Left renal pelvis (tissue), 4 donors: ENCODE measurements at regions not wholly inside any gene's neighbourhood (a gene's known extent, or its start where the extent isn't known, plus 50 kb on each side); places are given as distances from the start of the nearest gene placed in this dataset.
"Not testable (repeated sequence)": the region's sequence is repeated elsewhere in the genome, so short reads cannot be mapped to it uniquely, and the experiment has no call there.

Source experiments
- DNase-seq, 4 donors: peaks; one replicate each; pipeline ENCODE4 v3.0.0-alpha.2; 2013; ENCODE audit warnings: low read depth in 4 of 4, low spot score in 3 of 4

- no peak for DNase-seq
Measured at GRCh38 chr7:55261386-55261770, 103.8 kb upstream of the LANCL2 start.

GRCh38 chr7:55265328-55265727, 99.8 kb upstream of the LANCL2 start:
- DNase-seq: not testable (repeated sequence)

GRCh38 chr7:55265836-55266642, 99.1 kb upstream of the LANCL2 start:
- no peak for DNase-seq

GRCh38 chr7:55271069-55271626, 94.0 kb upstream of the LANCL2 start:
- no peak for DNase-seq

GRCh38 chr7:55271661-55272060, 93.5 kb upstream of the LANCL2 start:
- no peak for DNase-seq

GRCh38 chr7:55272328-55272727, 92.8 kb upstream of the LANCL2 start:
- no peak for DNase-seq

- DNase-seq: no peak
Measured at GRCh38 chr7:55273186-55273980, 91.8 kb upstream of the LANCL2 start.

- no peak for DNase-seq
Measured at GRCh38 chr7:55274156-55274555, 91.0 kb upstream of the LANCL2 start.

GRCh38 chr7:55275291-55276200, 89.6 kb upstream of the LANCL2 start:
- no peak for DNase-seq

- no peak for DNase-seq
Measured at GRCh38 chr7:55276572-55277295, 88.4 kb upstream of the LANCL2 start.

- DNase-seq: no peak
Measured at GRCh38 chr7:55277916-55278315, 87.2 kb upstream of the LANCL2 start.

GRCh38 chr7:55278321-55278720, 86.8 kb upstream of the LANCL2 start:
- DNase-seq: no peak

GRCh38 chr7:55279080-55279845, 85.9 kb upstream of the LANCL2 start:
- DNase-seq: no peak

- DNase-seq: peak; percentile 35 to 55 (median 48)
Measured at GRCh38 chr7:55280031-55280454, 85.1 kb upstream of the LANCL2 start.

- DNase-seq: no peak
Measured at GRCh38 chr7:55285665-55286064, 79.5 kb upstream of the LANCL2 start.

- no peak for DNase-seq
Measured at GRCh38 chr7:55286666-55287065, 78.5 kb upstream of the LANCL2 start.

- no peak for DNase-seq
Measured at GRCh38 chr7:55288070-55288824, 76.9 kb upstream of the LANCL2 start.

GRCh38 chr7:55296070-55296469, 69.1 kb upstream of the LANCL2 start:
- DNase-seq: no peak
